Thyroid gland (tissue), 4 donors: ENCODE measurements at regions not wholly inside any gene's neighbourhood (a gene's known extent, or its start where the extent isn't known, plus 50 kb on each side); places are given as distances from the start of the nearest gene placed in this dataset.

ENCODE experiments used
- DNase-seq, 2 donors: peaks; one replicate each; pipeline ENCODE4 v3.0.0-alpha.2; 2019
- H3K27ac ChIP-seq, 3 donors: fragments of 200-600 bp; sonication (generic); 1 replicate in 2 of 3; 2 replicates in 1 of 3; pipeline ENCODE4 v1.5.1; 2016 to 2019; ENCODE audit warnings: mild to moderate bottlenecking in 1 of 3, moderate library complexity in 1 of 3
- H3K27me3 ChIP-seq: fragments of 200-600 bp; sonication (generic); one replicate; pipeline ENCODE4 v1.5.1; 2019
- H3K36me3 ChIP-seq, 2 donors: fragments of 200-600 bp; sonication (generic); one replicate each; pipeline ENCODE4 v1.5.1; 2016 to 2019
- H3K4me1 ChIP-seq, 2 donors: fragments of 200-600 bp; sonication (generic); one replicate each; pipeline ENCODE4 v1.5.1; 2017 to 2019
- H3K4me3 ChIP-seq, 3 donors: fragments of 200-600 bp; sonication (generic); replicated peaks in 1 of 3; 1 replicate in 2 of 3; 2 replicates in 1 of 3; pipeline ENCODE4 v1.5.1; 2016; ENCODE audit warnings: mild to moderate bottlenecking in 1 of 3
- H3K9me3 ChIP-seq: fragments of 200-600 bp; sonication (generic); one replicate; pipeline ENCODE4 v1.5.1; 2017
- CTCF ChIP-seq, 6 experiments: fragments of 200-600 bp in 3 of 6; fragments of 450-650 bp in 3 of 6; sonication (generic) in 3 of 6; IDR thresholded peaks; one replicate each; pipeline ENCODE4 v1.5.1; 2016 to 2019; ENCODE audit warnings: antibody characterized with exemption in 6 of 6, mild to moderate bottlenecking in 2 of 6, inconsistent platforms in 1 of 6, moderate library complexity in 1 of 6
- POLR2A ChIP-seq, 2 donors: fragments of 450-650 bp; IDR thresholded peaks; one replicate each; pipeline ENCODE4 v1.6.1; 2017; ENCODE audit warnings: antibody characterized with exemption in 2 of 2, mild to moderate bottlenecking in 2 of 2, moderate library complexity in 1 of 2
- WGBS, 2 donors: methylation state at CpG; one replicate each; pipeline ENCODE4 v1.1.5; 2017; 5-methylcytosine and 5-hydroxymethylcytosine counted together
- intact Hi-C: fragments of 100-400 bp; cut with DNase I; formaldehyde crosslinking; loops from one replicate; pipeline ENCODE4 v1.15.1; 2023

GRCh38 chr3:151999936-152000335 lies 126.5 kb downstream of the SUCNR1 start:
- 87 to 89% methylated on average over 5 of the region's 5 CpGs for WGBS, 2 donors
- Histone ChIP-seq H3K27me3 (no peaks in the 10 kb centered on the region), H3K4me1 (no peaks in the 10 kb centered on the region), H3K27ac (no peak overlapping the region), H3K4me3 (no peak overlapping the region), H3K9me3 (no peaks in the 10 kb centered on the region), H3K36me3 (no peaks in the 10 kb centered on the region)
- intact Hi-C loops: no loop called here
- TF ChIP-seq POLR2A (IDR thresholded peaks at IDR 0.05): no peak
- TF ChIP-seq CTCF (IDR thresholded peaks at IDR 0.05): no peak
- DNase-seq: no peak

- intact Hi-C loops: no loop called here
- no peaks in the 10 kb centered on the region for H3K9me3 ChIP-seq
- no peaks in the 10 kb centered on the region for H3K4me1 ChIP-seq
- no peak for DNase-seq
- no peak overlapping the region for H3K4me3 ChIP-seq
- WGBS, 2 donors: 69 to 80% methylated on average over 4 of the region's 4 CpGs
- TF ChIP-seq CTCF (IDR thresholded peaks at IDR 0.05): no peak
- TF ChIP-seq POLR2A (IDR thresholded peaks at IDR 0.05): no peak
- no peak overlapping the region for H3K27ac ChIP-seq
- no peaks in the 10 kb centered on the region for H3K27me3 ChIP-seq
- H3K36me3 ChIP-seq: no peaks in the 10 kb centered on the region
Observed at GRCh38 chr3:152011812-152012735, 138.6 kb downstream of the SUCNR1 start.

DNA sequence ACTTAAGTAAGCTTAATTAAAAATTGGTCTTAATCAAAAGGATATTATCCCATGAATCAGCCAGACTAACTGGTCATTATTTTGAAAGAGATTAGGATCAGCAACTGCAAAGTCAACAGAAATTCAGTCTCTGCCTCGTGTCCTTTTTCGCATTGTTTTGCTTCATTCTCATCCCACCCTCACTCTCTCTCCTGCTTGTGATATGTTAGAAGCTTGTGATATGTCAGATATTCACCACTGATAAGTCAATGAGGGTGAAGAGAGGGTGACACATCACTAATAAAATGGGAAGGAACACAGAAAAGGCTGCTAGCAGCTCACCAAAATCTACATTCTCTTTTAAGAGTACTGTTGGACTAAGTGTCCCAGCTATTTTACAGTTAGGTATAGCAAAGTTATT lies 146.1 kb downstream of the SUCNR1 start:
- 37 to 48% methylated on average over 2 of the region's 2 CpGs for WGBS, 2 donors
- no peaks in the 10 kb centered on the region for H3K27me3 ChIP-seq
- H3K4me1 ChIP-seq: no peaks in the 10 kb centered on the region
- intact Hi-C loops: no loop called here
- TF ChIP-seq POLR2A (IDR thresholded peaks at IDR 0.05): no peak
- no peak for TF ChIP-seq CTCF (IDR thresholded peaks at IDR 0.05)
- no peak for DNase-seq
- H3K9me3 ChIP-seq: no peaks in the 10 kb centered on the region
- H3K4me3 ChIP-seq: no peak overlapping the region
- H3K27ac ChIP-seq: no peak overlapping the region
- no peaks in the 10 kb centered on the region for H3K36me3 ChIP-seq

- WGBS, 2 donors: 79 to 84% methylated on average over 4 of the region's 4 CpGs
- intact Hi-C loops: no loop called here
- DNase-seq: no peak
- no peaks in the 10 kb centered on the region for H3K4me1 ChIP-seq
- no peaks in the 10 kb centered on the region for H3K9me3 ChIP-seq
- no peaks in the 10 kb centered on the region for H3K27me3 ChIP-seq
- no peak overlapping the region for H3K27ac ChIP-seq
- no peaks in the 10 kb centered on the region for H3K36me3 ChIP-seq
- H3K4me3 ChIP-seq: no peak overlapping the region
- no peak for TF ChIP-seq POLR2A (IDR thresholded peaks at IDR 0.05)
- TF ChIP-seq CTCF (IDR thresholded peaks at IDR 0.05): no peak
Observed at GRCh38 chr3:152021951-152022461, 148.6 kb downstream of the SUCNR1 start.

DNA sequence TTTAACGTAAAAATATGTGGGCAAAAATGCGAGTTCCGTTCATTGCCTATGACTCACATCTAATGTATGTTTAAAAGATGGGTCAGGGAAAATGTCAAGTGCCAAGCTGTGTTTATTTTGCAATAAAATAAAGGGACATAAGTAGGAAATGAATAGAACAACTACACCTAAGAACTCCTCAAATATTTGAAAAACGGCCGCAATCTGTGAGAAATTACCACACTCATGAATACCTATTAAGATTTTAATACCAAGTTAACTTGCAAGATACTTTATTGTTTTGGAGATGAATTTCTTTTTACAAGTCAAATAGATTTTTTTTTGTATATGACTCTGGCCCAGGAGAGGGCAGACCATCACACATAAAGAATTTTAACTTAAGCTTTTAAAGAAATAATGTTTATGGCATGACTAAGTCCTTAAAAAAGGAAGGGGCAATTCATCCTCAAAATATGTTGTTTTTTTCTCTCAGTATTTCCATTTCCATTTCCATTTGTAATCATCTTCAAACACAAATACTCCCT lies 152.7 kb downstream of the SUCNR1 start:
- TF ChIP-seq POLR2A (IDR thresholded peaks at IDR 0.05) (no peak), CTCF (IDR thresholded peaks at IDR 0.05) (no peak)
- Histone ChIP-seq H3K27me3 (no peaks in the 10 kb centered on the region), H3K4me3 (no peak overlapping the region), H3K36me3 (no peaks in the 10 kb centered on the region), H3K27ac (no peak overlapping the region), H3K9me3 (no peaks in the 10 kb centered on the region), H3K4me1 (no peaks in the 10 kb centered on the region)
- DNase-seq: no peak
- intact Hi-C loops: no loop called here
- 66 to 72% methylated on average over 5 of the region's 5 CpGs for WGBS, 2 donors
